A549 (cell line): ENCODE measurements at regions not wholly inside any gene's neighbourhood (a gene's known extent, or its start where the extent isn't known, plus 50 kb on each side); places are given as distances from the start of the nearest gene placed in this dataset.

Source experiments
- ATAC-seq, 2 experiments: fragments of 200-7000 bp in 1 of 2; fragments of >200 bp in 1 of 2; cut with Nextera tagmentation in 1 of 2; cut with Tn5 transposase in 1 of 2; 3 replicates each; pipeline versions ENCODE4 v1.8.0 to v1.9.1; 2018 to 2020; ENCODE audit warnings: mild to moderate bottlenecking in 1 of 2, moderate library complexity in 1 of 2
- CTCF ChIA-PET: fragments of 300-600 bp; sonication (Branson Sonifier 250); formaldehyde crosslinking; extraction: SDS; loops from one replicate; lab custom pipeline; 2021; ENCODE audit warnings: antibody characterized with exemption, inconsistent platforms; lab: Yijun Ruan, JAX
- POLR2A ChIA-PET: fragments of 350-600 bp; formaldehyde crosslinking; extraction: SDS; loops from one replicate; lab custom pipeline; 2021; ENCODE audit warnings: antibody characterized with exemption, inconsistent platforms; lab: Yijun Ruan, JAX
- DNase-seq, 2 experiments: peaks; one replicate each; pipeline versions ENCODE4 v3.0.0 to v3.0.0-alpha.2; 2011 to 2016; ENCODE audit warnings: low read depth in 1 of 2, low spot score in 1 of 2
- FAIRE-seq: peaks from 2 replicates; lab custom pipeline; 2011; peaks lifted over from hg19 to GRCh38; lab: Jason Lieb, UNC
- H3K27ac ChIP-seq, 2 experiments: fragments of >200 bp; sonication (Bioruptor Twin); formaldehyde crosslinking; 3 replicates each; pipeline ENCODE4 v1.5.1; 2016 to 2017
- H3K4me1 ChIP-seq: fragments of >200 bp; sonication (Bioruptor Twin); formaldehyde crosslinking; 3 replicates; pipeline ENCODE4 v1.6.1; 2016
- H3K4me2 ChIP-seq: fragments of >200 bp; sonication (Bioruptor Twin); formaldehyde crosslinking; 3 replicates; pipeline ENCODE4 v1.6.1; 2016
- H3K4me3 ChIP-seq: fragments of >200 bp; sonication (Bioruptor Twin); formaldehyde crosslinking; 3 replicates; pipeline ENCODE4 v1.5.1; 2016
- H3K9me3 ChIP-seq: fragments of >200 bp; sonication (Bioruptor Twin); formaldehyde crosslinking; 3 replicates; pipeline ENCODE4 v1.6.1; 2016
- BCL3 ChIP-seq: fragments of >200 bp; sonication (Bioruptor Twin); formaldehyde crosslinking; IDR thresholded peaks from 3 replicates; pipeline ENCODE4 v1.6.1; 2016
- CBX8 ChIP-seq: fragments of 200-600 bp; sonication (generic); IDR thresholded peaks from 2 replicates; pipeline ENCODE4 v1.6.1; 2016
- CHD2 ChIP-seq: fragments of 150-350 bp; IDR thresholded peaks from 2 replicates; pipeline ENCODE4 v1.6.1; 2014; ENCODE audit warnings: low read length; ENCODE audit not compliant: partially characterized antibody
- EP300 ChIP-seq, 2 experiments: fragments of >200 bp; sonication (Bioruptor Twin); formaldehyde crosslinking; IDR thresholded peaks; 2 replicates in 1 of 2; 3 replicates in 1 of 2; pipeline ENCODE4 v1.6.1; 2016 to 2017
- ESRRA ChIP-seq: fragments of 150-350 bp; IDR thresholded peaks from 2 replicates; pipeline ENCODE4 v1.6.1; 2014; ENCODE audit warnings: mild to moderate bottlenecking, low read length, borderline replicate concordance
- GATA3 ChIP-seq: IDR thresholded peaks from 2 replicates; pipeline ENCODE4 v1.6.1; 2012; ENCODE audit warnings: borderline replicate concordance
- HDAC2 ChIP-seq: fragments of 200-600 bp; sonication (generic); IDR thresholded peaks from 2 replicates; pipeline ENCODE4 v1.6.1; 2016
- HMGXB4 ChIP-seq: fragments of 250-450 bp; sonication (Bioruptor Pico); IDR thresholded peaks from 2 replicates; pipeline ENCODE4 v1.5.0; 2021; ENCODE audit warnings: mild to moderate bottlenecking, moderate library complexity, borderline replicate concordance
- HOXA7 ChIP-seq: fragments of 250-450 bp; sonication (Bioruptor Pico); IDR thresholded peaks from 2 replicates; pipeline ENCODE4 v1.5.0; 2020; ENCODE audit warnings: mild to moderate bottlenecking, moderate library complexity
- HOXB13 ChIP-seq: fragments of 250-450 bp; sonication (Bioruptor Pico); IDR thresholded peaks from 2 replicates; pipeline ENCODE4 v1.5.0; 2020; ENCODE audit warnings: low read depth, mild to moderate bottlenecking, moderate library complexity
- JUN ChIP-seq, 2 experiments: fragments of >200 bp; sonication (Bioruptor Twin); formaldehyde crosslinking; IDR thresholded peaks; 2 replicates in 1 of 2; 3 replicates in 1 of 2; pipeline ENCODE4 v1.6.1; 2016 to 2017
- JUNB ChIP-seq: fragments of >200 bp; sonication (Bioruptor Twin); formaldehyde crosslinking; IDR thresholded peaks from 2 replicates; pipeline ENCODE4 v1.6.1; 2016
- KDM5A ChIP-seq: fragments of 200-600 bp; sonication (generic); IDR thresholded peaks from 2 replicates; pipeline ENCODE4 v1.6.1; 2016; ENCODE audit warnings: antibody characterized with exemption, mild to moderate bottlenecking
- MAFK ChIP-seq: fragments of 450-650 bp; IDR thresholded peaks from 2 replicates; pipeline ENCODE4 v1.6.1; 2014; ENCODE audit not compliant: partially characterized antibody
- MAZ ChIP-seq: fragments of 150-350 bp; IDR thresholded peaks from 2 replicates; pipeline ENCODE4 v1.6.1; 2014; ENCODE audit warnings: antibody characterized with exemption, low read depth, low read length, borderline replicate concordance
- NFE2L2 ChIP-seq: fragments of 150-350 bp; conservative IDR thresholded peaks from 2 replicates; pipeline ENCODE4 v1.6.1; 2014; ENCODE audit warnings: low read length
- PHF8 ChIP-seq: fragments of 200-600 bp; sonication (generic); IDR thresholded peaks from 2 replicates; pipeline ENCODE4 v1.6.1; 2016; ENCODE audit warnings: low read depth, mild to moderate bottlenecking, antibody characterized with exemption, moderate library complexity, borderline replicate concordance
- RFX5 ChIP-seq: fragments of 450-650 bp; IDR thresholded peaks from 2 replicates; pipeline ENCODE4 v1.7.1; 2014; ENCODE audit warnings: antibody characterized with exemption, mild to moderate bottlenecking, moderate library complexity
- SMC3 ChIP-seq: fragments of >200 bp; sonication (Bioruptor Twin); formaldehyde crosslinking; IDR thresholded peaks from 3 replicates; pipeline ENCODE4 v1.6.1; 2018; ENCODE audit warnings: inconsistent platforms
- TP53 ChIP-seq: fragments of 250-450 bp; sonication (Bioruptor Pico); IDR thresholded peaks from 2 replicates; pipeline ENCODE4 v1.5.0; 2021; ENCODE audit warnings: mild to moderate bottlenecking, moderate library complexity
- ZNF302 ChIP-seq: fragments of 250-450 bp; sonication (Bioruptor Pico); IDR thresholded peaks from 2 replicates; pipeline ENCODE4 v1.9.0; 2021; ENCODE audit warnings: inconsistent platforms, mild to moderate bottlenecking, moderate library complexity
- ZSCAN20 ChIP-seq: fragments of 250-450 bp; sonication (Bioruptor Pico); IDR thresholded peaks from 2 replicates; pipeline ENCODE4 v1.8.0; 2022; ENCODE audit warnings: mild to moderate bottlenecking, moderate library complexity
- WGBS: methylation state at CpG from one replicate; pipeline ENCODE4 v1.1.6; 2017; ENCODE audit errors: missing lambda C conversion rate; 5-methylcytosine and 5-hydroxymethylcytosine counted together
- TF ChIP-seq, protein P1 (sequence below): fragments of >200 bp; sonication (Bioruptor Twin); formaldehyde crosslinking; IDR thresholded peaks from 3 replicates; pipeline ENCODE4 v1.5.1; 2016
- TF ChIP-seq, protein P2 (sequence below): fragments of 200-600 bp; sonication (generic); IDR thresholded peaks from 2 replicates; pipeline ENCODE4 v1.6.1; 2016; ENCODE audit warnings: antibody characterized with exemption, mild to moderate bottlenecking, moderate library complexity
- TF ChIP-seq, protein P3 (sequence below): IDR thresholded peaks from 2 replicates; pipeline ENCODE4 v1.6.1; 2012
- TF ChIP-seq, protein P4 (sequence below): fragments of 450-650 bp; IDR thresholded peaks from 2 replicates; pipeline ENCODE4 v1.6.1; 2014; ENCODE audit warnings: antibody characterized with exemption
- TF ChIP-seq, protein P5 (sequence below): fragments of 250-450 bp; sonication (Bioruptor Pico); IDR thresholded peaks from 2 replicates; pipeline ENCODE4 v1.5.0; 2020; ENCODE audit warnings: low read depth, mild to moderate bottlenecking, moderate library complexity

GRCh38 chr7:46162609-46163008 is 241.5 kb upstream of the IGFBP3 start:
- WGBS, result 59% methylated on average over 3 of the region's 3 CpGs
- no peak; a peak in 1 of 6 replicates for ATAC-seq
- ChIA-PET POLR2A (no interaction called here), CTCF (interaction anchor here (0.9 to 3.2 kb wide), 2 partner anchors 34 to 240 kb away, joined by 3 to 15 read pairs; partner anchors contain the start of gene IGFBP3)
- no peak for DNase-seq
- peak overlapping the region; percentile 7; the same call in 1 of the 3 replicates for H3K4me2 ChIP-seq
- no peak overlapping the region for H3K4me3 ChIP-seq
- H3K27ac ChIP-seq, result peak overlapping the region in 1 of 2 experiments; percentile 31; a peak in 1 of 6 replicates
- H3K4me1 ChIP-seq, result peaks cover 18% of the 10 kb centered on the region
- no peak for FAIRE-seq
- no peaks in the 10 kb centered on the region for H3K9me3 ChIP-seq
- TF ChIP-seq EP300 (IDR thresholded peaks at IDR 0.05) (no peak), ESRRA (no peak), CBX8 (no peak), TP53 (CRISPR knock-in tag) (no peak), KDM5A (no peak), MAFK (no peak), SMC3 (no peak), HDAC2 (no peak), HOXB13 (CRISPR knock-in tag) (no peak), HOXA7 (CRISPR knock-in tag) (no peak), CHD2 (no peak), JUN (IDR thresholded peaks at IDR 0.05) (no peak)
- TF ChIP-seq, protein P1, sequence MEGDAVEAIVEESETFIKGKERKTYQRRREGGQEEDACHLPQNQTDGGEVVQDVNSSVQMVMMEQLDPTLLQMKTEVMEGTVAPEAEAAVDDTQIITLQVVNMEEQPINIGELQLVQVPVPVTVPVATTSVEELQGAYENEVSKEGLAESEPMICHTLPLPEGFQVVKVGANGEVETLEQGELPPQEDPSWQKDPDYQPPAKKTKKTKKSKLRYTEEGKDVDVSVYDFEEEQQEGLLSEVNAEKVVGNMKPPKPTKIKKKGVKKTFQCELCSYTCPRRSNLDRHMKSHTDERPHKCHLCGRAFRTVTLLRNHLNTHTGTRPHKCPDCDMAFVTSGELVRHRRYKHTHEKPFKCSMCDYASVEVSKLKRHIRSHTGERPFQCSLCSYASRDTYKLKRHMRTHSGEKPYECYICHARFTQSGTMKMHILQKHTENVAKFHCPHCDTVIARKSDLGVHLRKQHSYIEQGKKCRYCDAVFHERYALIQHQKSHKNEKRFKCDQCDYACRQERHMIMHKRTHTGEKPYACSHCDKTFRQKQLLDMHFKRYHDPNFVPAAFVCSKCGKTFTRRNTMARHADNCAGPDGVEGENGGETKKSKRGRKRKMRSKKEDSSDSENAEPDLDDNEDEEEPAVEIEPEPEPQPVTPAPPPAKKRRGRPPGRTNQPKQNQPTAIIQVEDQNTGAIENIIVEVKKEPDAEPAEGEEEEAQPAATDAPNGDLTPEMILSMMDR, result no peak
- TF ChIP-seq, protein P2, sequence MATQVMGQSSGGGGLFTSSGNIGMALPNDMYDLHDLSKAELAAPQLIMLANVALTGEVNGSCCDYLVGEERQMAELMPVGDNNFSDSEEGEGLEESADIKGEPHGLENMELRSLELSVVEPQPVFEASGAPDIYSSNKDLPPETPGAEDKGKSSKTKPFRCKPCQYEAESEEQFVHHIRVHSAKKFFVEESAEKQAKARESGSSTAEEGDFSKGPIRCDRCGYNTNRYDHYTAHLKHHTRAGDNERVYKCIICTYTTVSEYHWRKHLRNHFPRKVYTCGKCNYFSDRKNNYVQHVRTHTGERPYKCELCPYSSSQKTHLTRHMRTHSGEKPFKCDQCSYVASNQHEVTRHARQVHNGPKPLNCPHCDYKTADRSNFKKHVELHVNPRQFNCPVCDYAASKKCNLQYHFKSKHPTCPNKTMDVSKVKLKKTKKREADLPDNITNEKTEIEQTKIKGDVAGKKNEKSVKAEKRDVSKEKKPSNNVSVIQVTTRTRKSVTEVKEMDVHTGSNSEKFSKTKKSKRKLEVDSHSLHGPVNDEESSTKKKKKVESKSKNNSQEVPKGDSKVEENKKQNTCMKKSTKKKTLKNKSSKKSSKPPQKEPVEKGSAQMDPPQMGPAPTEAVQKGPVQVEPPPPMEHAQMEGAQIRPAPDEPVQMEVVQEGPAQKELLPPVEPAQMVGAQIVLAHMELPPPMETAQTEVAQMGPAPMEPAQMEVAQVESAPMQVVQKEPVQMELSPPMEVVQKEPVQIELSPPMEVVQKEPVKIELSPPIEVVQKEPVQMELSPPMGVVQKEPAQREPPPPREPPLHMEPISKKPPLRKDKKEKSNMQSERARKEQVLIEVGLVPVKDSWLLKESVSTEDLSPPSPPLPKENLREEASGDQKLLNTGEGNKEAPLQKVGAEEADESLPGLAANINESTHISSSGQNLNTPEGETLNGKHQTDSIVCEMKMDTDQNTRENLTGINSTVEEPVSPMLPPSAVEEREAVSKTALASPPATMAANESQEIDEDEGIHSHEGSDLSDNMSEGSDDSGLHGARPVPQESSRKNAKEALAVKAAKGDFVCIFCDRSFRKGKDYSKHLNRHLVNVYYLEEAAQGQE, result no peak
- TF ChIP-seq, protein P3, sequence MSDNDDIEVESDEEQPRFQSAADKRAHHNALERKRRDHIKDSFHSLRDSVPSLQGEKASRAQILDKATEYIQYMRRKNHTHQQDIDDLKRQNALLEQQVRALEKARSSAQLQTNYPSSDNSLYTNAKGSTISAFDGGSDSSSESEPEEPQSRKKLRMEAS, result no peak
- TF ChIP-seq, protein P4, sequence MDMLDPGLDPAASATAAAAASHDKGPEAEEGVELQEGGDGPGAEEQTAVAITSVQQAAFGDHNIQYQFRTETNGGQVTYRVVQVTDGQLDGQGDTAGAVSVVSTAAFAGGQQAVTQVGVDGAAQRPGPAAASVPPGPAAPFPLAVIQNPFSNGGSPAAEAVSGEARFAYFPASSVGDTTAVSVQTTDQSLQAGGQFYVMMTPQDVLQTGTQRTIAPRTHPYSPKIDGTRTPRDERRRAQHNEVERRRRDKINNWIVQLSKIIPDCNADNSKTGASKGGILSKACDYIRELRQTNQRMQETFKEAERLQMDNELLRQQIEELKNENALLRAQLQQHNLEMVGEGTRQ, result no peak
- TF ChIP-seq, protein P5, sequence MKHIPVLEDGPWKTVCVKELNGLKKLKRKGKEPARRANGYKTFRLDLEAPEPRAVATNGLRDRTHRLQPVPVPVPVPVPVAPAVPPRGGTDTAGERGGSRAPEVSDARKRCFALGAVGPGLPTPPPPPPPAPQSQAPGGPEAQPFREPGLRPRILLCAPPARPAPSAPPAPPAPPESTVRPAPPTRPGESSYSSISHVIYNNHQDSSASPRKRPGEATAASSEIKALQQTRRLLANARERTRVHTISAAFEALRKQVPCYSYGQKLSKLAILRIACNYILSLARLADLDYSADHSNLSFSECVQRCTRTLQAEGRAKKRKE, result no peak

DNA sequence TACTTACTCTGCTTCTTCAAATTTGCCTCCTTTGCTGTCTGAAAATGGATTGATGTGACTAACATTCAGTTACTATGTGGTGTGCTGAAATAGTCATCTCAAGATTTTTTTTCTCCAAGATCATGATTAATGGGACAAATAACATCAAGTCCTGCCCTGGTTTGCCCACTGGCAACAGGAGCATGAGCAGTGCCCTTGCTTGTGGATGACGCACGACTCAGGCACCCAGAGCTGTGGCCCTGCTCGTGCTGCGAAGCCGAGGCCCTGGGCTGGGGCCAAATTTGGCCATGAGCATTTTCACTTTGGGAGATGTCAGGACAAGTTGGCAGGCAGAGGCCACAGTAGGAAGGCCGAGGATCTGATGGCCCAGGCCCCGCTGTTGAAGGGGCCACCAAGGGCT is 239.8 kb upstream of the IGFBP3 start:
- H3K4me2 ChIP-seq, result no peak overlapping the region
- 79% methylated on average over 4 of the region's 7 CpGs for WGBS
- no peak for ATAC-seq
- 0 out of 6 replicates have a peak overlapping the region, but pooled peaks of 1 of the 2 experiments have one; percentile 38 for H3K27ac ChIP-seq
- ChIA-PET CTCF (interaction anchor here (1.1 to 1.3 kb wide), 2 partner anchors 15 to 239 kb away, joined by 3 to 6 read pairs; no protein-coding TSS in a partner anchor), POLR2A (no interaction called here)
- no peak overlapping the region for H3K4me3 ChIP-seq
- peaks cover 18% of the 10 kb centered on the region for H3K4me1 ChIP-seq
- no peak for DNase-seq
- H3K9me3 ChIP-seq, result no peaks in the 10 kb centered on the region
- no peak for FAIRE-seq
- TF ChIP-seq BCL3 (no peak), HMGXB4 (CRISPR knock-in tag) (no peak), NFE2L2 (no peak), EP300 (IDR thresholded peaks at IDR 0.05) (no peak), MAZ (no peak), CBX8 (no peak), JUNB (no peak), KDM5A (no peak), ZNF302 (CRISPR knock-in tag) (no peak), PHF8 (no peak), RFX5 (no peak), SMC3 (no peak), GATA3 (no peak), ZSCAN20 (CRISPR knock-in tag) (no peak)
- TF ChIP-seq, protein P5, result no peak
